ENCODE measurements at regions not wholly inside any gene's neighbourhood (a gene's known extent, or its start where the extent isn't known, plus 50 kb on each side); places are given as distances from the start of the nearest gene placed in this dataset.

- H3K36me3 ChIP-seq (ENCODE audit: low read depth, low read length), result no peaks in the 10 kb centered on the region
- DNase-seq (no peak), ATAC-seq (no peak)
- TF ChIP-seq EZH2 (IDR thresholded peaks at IDR 0.05; ENCODE audit: low read length, unreplicated experiment) (no peak), CTCF (conservative IDR thresholded peaks at IDR 0.05; ENCODE audit: low read depth, low read length) (no peak), EZH2phosphoT487 (IDR thresholded peaks at IDR 0.05; ENCODE audit: borderline replicate concordance, low read length) (no peak)
- no peaks in the 10 kb centered on the region for H3K9me2 ChIP-seq (replicated peaks; ENCODE audit: low read length)
- POLR2A ChIA-PET (ENCODE audit: unreplicated experiment), result no interaction called here
- H3K79me2 ChIP-seq (ENCODE audit: low read length), result no peaks in the 10 kb centered on the region
- H3K4me1 ChIP-seq (ENCODE audit: insufficient read depth, low read length), result no peaks in the 10 kb centered on the region
- H2AFZ ChIP-seq (ENCODE audit: low read length), result no peak overlapping the region
- no peaks in the 10 kb centered on the region for H4K20me1 ChIP-seq (ENCODE audit: low read length)
- CTCF ChIA-PET, result no interaction called here
- intact Hi-C loops (cut with micrococcal nuclease), result no loop called here
- H3K27ac ChIP-seq (ENCODE audit: low read length), result no peak overlapping the region
- BruUV-seq (replicated peaks), result no TSS peak
- no peak overlapping the region for H3K4me2 ChIP-seq (ENCODE audit: low read length)
- H3K9ac ChIP-seq (ENCODE audit: low read length), result no peak overlapping the region
- no peaks in the 10 kb centered on the region for H3K9me3 ChIP-seq (ENCODE audit: low read length)
- H3F3A ChIP-seq (ENCODE audit: low read length, unreplicated experiment), result no peaks in the 10 kb centered on the region
- H3K27me3 ChIP-seq (ENCODE audit: low read length), result no peaks in the 10 kb centered on the region
- no peak overlapping the region for H3K4me3 ChIP-seq (ENCODE audit: low read length)
These were observed 871.7 kb upstream of the TYRP1 start for GRCh38 chr9:11821306-11821975.

GRCh38 chr9:11828201-11828600, 865.0 kb upstream of the TYRP1 start:
- no peak overlapping the region for H2AFZ ChIP-seq (ENCODE audit: low read length)
- intact Hi-C loops (cut with micrococcal nuclease), result no loop called here
- H3K4me1 ChIP-seq (ENCODE audit: insufficient read depth, low read length), result no peaks in the 10 kb centered on the region
- DNase-seq, result no peak
- no peak overlapping the region for H3K9ac ChIP-seq (ENCODE audit: low read length)
- no peak for TF ChIP-seq EZH2 (IDR thresholded peaks at IDR 0.05; ENCODE audit: low read length, unreplicated experiment)
- no peak for TF ChIP-seq EZH2phosphoT487 (IDR thresholded peaks at IDR 0.05; ENCODE audit: borderline replicate concordance, low read length)
- TF ChIP-seq CTCF (conservative IDR thresholded peaks at IDR 0.05; ENCODE audit: low read depth, low read length), result no peak
- no peak for ATAC-seq
- no peaks in the 10 kb centered on the region for H3K27me3 ChIP-seq (ENCODE audit: low read length)
- ChIA-PET POLR2A (ENCODE audit: unreplicated experiment) (no interaction called here), CTCF (no interaction called here)
- H4K20me1 ChIP-seq (ENCODE audit: low read length), result no peaks in the 10 kb centered on the region
- no peaks in the 10 kb centered on the region for H3K79me2 ChIP-seq (ENCODE audit: low read length)
- no peak overlapping the region for H3K4me2 ChIP-seq (ENCODE audit: low read length)
- H3K4me3 ChIP-seq (ENCODE audit: low read length), result no peak overlapping the region
- BruUV-seq (replicated peaks), result no TSS peak
- no peaks in the 10 kb centered on the region for H3F3A ChIP-seq (ENCODE audit: low read length, unreplicated experiment)
- no peaks in the 10 kb centered on the region for H3K36me3 ChIP-seq (ENCODE audit: low read depth, low read length)
- H3K9me3 ChIP-seq (ENCODE audit: low read length), result no peaks in the 10 kb centered on the region
- no peak overlapping the region for H3K27ac ChIP-seq (ENCODE audit: low read length)
- H3K9me2 ChIP-seq (replicated peaks; ENCODE audit: low read length), result no peaks in the 10 kb centered on the region

- no peak overlapping the region for H2AFZ ChIP-seq (ENCODE audit: low read length)
- ATAC-seq, result no peak
- no TSS peak for BruUV-seq (replicated peaks)
- ChIA-PET CTCF (no interaction called here), POLR2A (ENCODE audit: unreplicated experiment) (no interaction called here)
- no peaks in the 10 kb centered on the region for H3K27me3 ChIP-seq (ENCODE audit: low read length)
- H3F3A ChIP-seq (ENCODE audit: low read length, unreplicated experiment), result no peaks in the 10 kb centered on the region
- no peaks in the 10 kb centered on the region for H3K79me2 ChIP-seq (ENCODE audit: low read length)
- no peaks in the 10 kb centered on the region for H3K36me3 ChIP-seq (ENCODE audit: low read depth, low read length)
- H3K9me3 ChIP-seq (ENCODE audit: low read length), result no peaks in the 10 kb centered on the region
- no peak overlapping the region for H3K4me3 ChIP-seq (ENCODE audit: low read length)
- DNase-seq, result no peak
- TF ChIP-seq EZH2 (IDR thresholded peaks at IDR 0.05; ENCODE audit: low read length, unreplicated experiment) (no peak), CTCF (conservative IDR thresholded peaks at IDR 0.05; ENCODE audit: low read depth, low read length) (no peak), EZH2phosphoT487 (IDR thresholded peaks at IDR 0.05; ENCODE audit: borderline replicate concordance, low read length) (no peak)
- no peak overlapping the region for H3K9ac ChIP-seq (ENCODE audit: low read length)
- no peaks in the 10 kb centered on the region for H3K4me1 ChIP-seq (ENCODE audit: insufficient read depth, low read length)
- no peaks in the 10 kb centered on the region for H3K9me2 ChIP-seq (replicated peaks; ENCODE audit: low read length)
- H3K4me2 ChIP-seq (ENCODE audit: low read length), result no peak overlapping the region
- no peaks in the 10 kb centered on the region for H4K20me1 ChIP-seq (ENCODE audit: low read length)
- no peak overlapping the region for H3K27ac ChIP-seq (ENCODE audit: low read length)
- intact Hi-C loops (cut with micrococcal nuclease), result no loop called here
These were observed 860.1 kb upstream of the TYRP1 start for GRCh38 chr9:11833056-11833455.
